MM.1S (cell line): ENCODE measurements at regions not wholly inside any gene's neighbourhood (a gene's known extent, or its start where the extent isn't known, plus 50 kb on each side); places are given as distances from the start of the nearest gene placed in this dataset.

Experiments used
- EZH2 ChIP-seq: fragments of 300-600 bp; sonication (generic); optimal IDR thresholded peaks from 2 replicates; pipeline ENCODE3; 2017; ENCODE audit warnings: low read depth, mild to moderate bottlenecking, antibody characterized with exemption, low read length, mixed read lengths
- EZH2phosphoT487 ChIP-seq: fragments of 300-600 bp; sonication (generic); IDR thresholded peaks from 2 replicates; pipeline ENCODE4 v1.6.1; 2018; ENCODE audit warnings: antibody characterized with exemption, low read length
- TF ChIP-seq, protein P1 (sequence below): fragments of 300-600 bp; sonication (generic); IDR thresholded peaks from 2 replicates; pipeline ENCODE4 v1.5.1; 2016; ENCODE audit warnings: antibody characterized with exemption, low read length, mixed read lengths

DNA sequence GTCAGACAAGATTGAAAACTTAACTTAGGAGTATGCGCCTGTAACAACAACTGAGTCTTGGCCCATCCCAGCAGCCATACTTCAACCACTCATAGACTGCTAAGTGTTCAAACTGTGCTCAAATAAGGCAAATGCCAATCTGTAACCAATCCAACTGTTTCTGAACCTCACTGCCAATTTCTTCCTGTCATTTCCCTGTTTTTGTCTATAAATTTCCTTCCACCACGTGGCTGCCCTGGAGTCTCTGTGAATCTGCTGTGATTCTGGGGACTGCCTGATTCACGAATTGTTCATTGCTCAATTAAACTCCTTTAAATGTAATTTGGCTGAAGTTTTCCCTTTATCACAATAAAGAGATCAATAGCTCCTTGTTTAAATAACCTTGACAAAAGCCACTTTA is 50.8 kb upstream of the FREM2 start:
- TF ChIP-seq, protein P1, sequence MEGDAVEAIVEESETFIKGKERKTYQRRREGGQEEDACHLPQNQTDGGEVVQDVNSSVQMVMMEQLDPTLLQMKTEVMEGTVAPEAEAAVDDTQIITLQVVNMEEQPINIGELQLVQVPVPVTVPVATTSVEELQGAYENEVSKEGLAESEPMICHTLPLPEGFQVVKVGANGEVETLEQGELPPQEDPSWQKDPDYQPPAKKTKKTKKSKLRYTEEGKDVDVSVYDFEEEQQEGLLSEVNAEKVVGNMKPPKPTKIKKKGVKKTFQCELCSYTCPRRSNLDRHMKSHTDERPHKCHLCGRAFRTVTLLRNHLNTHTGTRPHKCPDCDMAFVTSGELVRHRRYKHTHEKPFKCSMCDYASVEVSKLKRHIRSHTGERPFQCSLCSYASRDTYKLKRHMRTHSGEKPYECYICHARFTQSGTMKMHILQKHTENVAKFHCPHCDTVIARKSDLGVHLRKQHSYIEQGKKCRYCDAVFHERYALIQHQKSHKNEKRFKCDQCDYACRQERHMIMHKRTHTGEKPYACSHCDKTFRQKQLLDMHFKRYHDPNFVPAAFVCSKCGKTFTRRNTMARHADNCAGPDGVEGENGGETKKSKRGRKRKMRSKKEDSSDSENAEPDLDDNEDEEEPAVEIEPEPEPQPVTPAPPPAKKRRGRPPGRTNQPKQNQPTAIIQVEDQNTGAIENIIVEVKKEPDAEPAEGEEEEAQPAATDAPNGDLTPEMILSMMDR, result no peak
- TF ChIP-seq EZH2phosphoT487 (no peak), EZH2 (no peak)
